ENCODE measurements at regions not wholly inside any gene's neighbourhood (a gene's known extent, or its start where the extent isn't known, plus 50 kb on each side); places are given as distances from the start of the nearest gene placed in this dataset.
"Not testable (repeated sequence)": the region's sequence is repeated elsewhere in the genome, so short reads cannot be mapped to it uniquely, and the experiment has no call there.

- no peak for DNase-seq
- intact Hi-C loops (cut with DNase I): no loop called here
- H3K27ac ChIP-seq: no peak overlapping the region
- H3K27me3 ChIP-seq: no peaks in the 10 kb centered on the region
- WGBS (ENCODE audit: insufficient coverage, low coverage, low lambda C conversion rate, missing lambda C conversion rate): 31% methylated on average over 2 of the region's 2 CpGs
- no peak overlapping the region for H3K4me3 ChIP-seq
- no peaks in the 10 kb centered on the region for H3K9me3 ChIP-seq
- no peaks in the 10 kb centered on the region for H3K36me3 ChIP-seq
- H3K4me1 ChIP-seq: no peaks in the 10 kb centered on the region
- TF ChIP-seq POLR2A (IDR thresholded peaks at IDR 0.05) (no peak), CTCF (IDR thresholded peaks at IDR 0.05) (no peak)
- ATAC-seq: no peak
Measured at GRCh38 chr5:50343715-50344114, 97.4 kb downstream of the EMB start.

- TF ChIP-seq POLR2A (IDR thresholded peaks at IDR 0.05) (no peak), CTCF (IDR thresholded peaks at IDR 0.05) (no peak)
- H3K36me3 ChIP-seq: no peaks in the 10 kb centered on the region
- no peaks in the 10 kb centered on the region for H3K27me3 ChIP-seq
- WGBS (ENCODE audit: insufficient coverage, low coverage, low lambda C conversion rate, missing lambda C conversion rate): 38% methylated on average over 2 of the region's 2 CpGs
- DNase-seq (no peak), ATAC-seq (no peak)
- no peaks in the 10 kb centered on the region for H3K4me1 ChIP-seq
- H3K4me3 ChIP-seq: no peak overlapping the region
- no peak overlapping the region for H3K27ac ChIP-seq
- intact Hi-C loops (cut with DNase I): no loop called here
- H3K9me3 ChIP-seq: no peaks in the 10 kb centered on the region
Measured at GRCh38 chr5:50340757-50341156, 100.3 kb downstream of the EMB start.

GRCh38 chr5:50330633-50331032 is 110.5 kb downstream of the EMB start:
- WGBS (ENCODE audit: insufficient coverage, low coverage, low lambda C conversion rate, missing lambda C conversion rate): 68% methylated on average over 4 of the region's 6 CpGs
- H3K36me3 ChIP-seq; H3K9me3 ChIP-seq; H3K27me3 ChIP-seq; H3K4me3 ChIP-seq; H3K4me1 ChIP-seq; DNase-seq; H3K27ac ChIP-seq; intact Hi-C loops (cut with DNase I); ATAC-seq: not testable (repeated sequence)

- H3K4me1 ChIP-seq: no peaks in the 10 kb centered on the region
- 46% methylated on average over 6 of the region's 6 CpGs for WGBS (ENCODE audit: insufficient coverage, low coverage, low lambda C conversion rate, missing lambda C conversion rate)
Measured at GRCh38 chr5:50328193-50328729, 112.8 kb downstream of the EMB start.

More at GRCh38 chr5:50328193-50328729, 112.8 kb downstream of the EMB start:
- ATAC-seq (no peak), DNase-seq (no peak)
- Histone ChIP-seq H3K36me3 (no peaks in the 10 kb centered on the region), H3K4me3 (no peak overlapping the region), H3K27ac (no peak overlapping the region), H3K9me3 (no peaks in the 10 kb centered on the region), H3K27me3 (no peaks in the 10 kb centered on the region)
- intact Hi-C loops (cut with DNase I): no loop called here
- no peak for TF ChIP-seq POLR2A (IDR thresholded peaks at IDR 0.05)
- no peak for TF ChIP-seq CTCF (IDR thresholded peaks at IDR 0.05)
